Heart left ventricle (tissue), 13 donors: ENCODE measurements at regions not wholly inside any gene's neighbourhood (a gene's known extent, or its start where the extent isn't known, plus 50 kb on each side); places are given as distances from the start of the nearest gene placed in this dataset.

Experiments
- POLR2A ChIP-seq, 2 donors: fragments of 450-650 bp; IDR thresholded peaks; one replicate each; pipeline ENCODE4 v1.6.1; 2017; ENCODE audit warnings: antibody characterized with exemption in 2 of 2, mild to moderate bottlenecking in 2 of 2, moderate library complexity in 2 of 2
- TF ChIP-seq, protein P1 (sequence below), 12 donors: fragments of 200-600 bp; sonication (generic) in 4 of 12; IDR thresholded peaks; one replicate each; pipeline versions ENCODE4 v1.5.0 to v1.8.0; 2018 to 2022; ENCODE audit warnings: antibody characterized with exemption in 12 of 12, mild to moderate bottlenecking in 5 of 12
- donor health status: ischemic (EF 13 %, LVEDD 7.1; RV severe dilation, severe dysfunction).
- donor health status: DM: no; HTN: yes; CAD: no.
- donor health status: DM: no; HTN: no; CAD: no.
- donor health status: ischemic (EF 25% LVEDD 6.9; RV normal size, moderate dysfunction).
- donor health status: ischemic (EF 25% LVEDD 5.7; RV mildly dilated, moderate dysfunction).
- donor health status: ischemic (EF 35%, LVEDD 5.7; RV mildly dilated, moderate dysfunction).
- donor health status: nonischemic (EF 11% LVEDD 7.7; RV severe dilation, severe dysfunction).
- donor health status: DM: yes; HTN: yes; CAD: no.
- donor health status: PGD.
- donor health status: ischemic (EF 29% LVEDD 5.4; RV normal size, mild dysfunction).
- donor health status: nonischemic (EF 23%, LVEDD 6.1; RV moderate dilation, normal function).

DNA sequence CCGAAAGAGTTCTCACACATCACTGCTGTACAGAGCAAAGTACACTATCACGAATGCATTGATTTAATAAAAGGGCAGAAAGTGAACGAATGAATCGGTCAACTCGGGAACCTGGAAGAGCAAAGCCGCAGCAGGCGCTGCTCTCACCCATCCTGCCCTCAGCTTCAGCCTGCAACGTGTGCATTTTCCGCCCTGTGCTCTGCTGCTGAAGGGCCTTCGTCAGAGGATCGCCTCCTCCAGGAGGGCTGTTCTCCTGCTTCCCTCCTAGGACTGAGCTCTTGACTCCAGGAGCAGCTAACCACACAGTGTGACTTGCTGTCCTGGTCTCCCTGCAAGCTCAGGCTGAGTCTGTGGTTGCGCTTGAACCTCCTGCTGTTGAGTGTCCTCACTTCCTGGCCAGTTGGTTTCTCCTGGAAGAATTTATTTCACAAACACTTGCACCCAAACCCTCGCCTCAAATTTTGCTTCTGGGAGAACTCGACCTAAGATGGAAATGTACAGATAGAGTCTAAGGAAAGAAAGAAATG is 473.0 kb upstream of the KLF6 start:
- TF ChIP-seq, protein P1, sequence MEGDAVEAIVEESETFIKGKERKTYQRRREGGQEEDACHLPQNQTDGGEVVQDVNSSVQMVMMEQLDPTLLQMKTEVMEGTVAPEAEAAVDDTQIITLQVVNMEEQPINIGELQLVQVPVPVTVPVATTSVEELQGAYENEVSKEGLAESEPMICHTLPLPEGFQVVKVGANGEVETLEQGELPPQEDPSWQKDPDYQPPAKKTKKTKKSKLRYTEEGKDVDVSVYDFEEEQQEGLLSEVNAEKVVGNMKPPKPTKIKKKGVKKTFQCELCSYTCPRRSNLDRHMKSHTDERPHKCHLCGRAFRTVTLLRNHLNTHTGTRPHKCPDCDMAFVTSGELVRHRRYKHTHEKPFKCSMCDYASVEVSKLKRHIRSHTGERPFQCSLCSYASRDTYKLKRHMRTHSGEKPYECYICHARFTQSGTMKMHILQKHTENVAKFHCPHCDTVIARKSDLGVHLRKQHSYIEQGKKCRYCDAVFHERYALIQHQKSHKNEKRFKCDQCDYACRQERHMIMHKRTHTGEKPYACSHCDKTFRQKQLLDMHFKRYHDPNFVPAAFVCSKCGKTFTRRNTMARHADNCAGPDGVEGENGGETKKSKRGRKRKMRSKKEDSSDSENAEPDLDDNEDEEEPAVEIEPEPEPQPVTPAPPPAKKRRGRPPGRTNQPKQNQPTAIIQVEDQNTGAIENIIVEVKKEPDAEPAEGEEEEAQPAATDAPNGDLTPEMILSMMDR (IDR thresholded peaks at IDR 0.05): no peak
- TF ChIP-seq POLR2A (IDR thresholded peaks at IDR 0.05): no peak
